Caco-2 (cell line): ENCODE measurements at regions not wholly inside any gene's neighbourhood (a gene's known extent, or its start where the extent isn't known, plus 50 kb on each side); places are given as distances from the start of the nearest gene placed in this dataset.

Source experiments
- BruUV-seq: library from RNA; stranded (reverse); fragments of 400-500 nt; replicated peaks from 2 replicates; lab custom pipeline; 2021; lab: Mats Ljungman, UMichigan
- CTCF ChIA-PET: fragments of 300-600 bp; sonication (Branson Sonifier 250); formaldehyde crosslinking; loops from one replicate; lab custom pipeline; 2022; ENCODE audit warnings: antibody characterized with exemption; lab: Charles Lee
- POLR2A ChIA-PET: fragments of 300-600 bp; sonication (Branson Sonifier 250); formaldehyde crosslinking; loops from one replicate; lab custom pipeline; 2022; ENCODE audit warnings: antibody characterized with exemption; lab: Charles Lee
- DNase-seq, 2 experiments: peaks; one replicate each; pipeline versions ENCODE4 v3.0.0 to v3.0.0-alpha.2; 2020 to 2022
- H3K27me3 ChIP-seq: replicated peaks from 2 replicates; pipeline ENCODE4 v1.6.0; 2011; ENCODE audit warnings: low read length; ENCODE audit not compliant: control insufficient read depth, insufficient read depth
- H3K36me3 ChIP-seq: 2 replicates; pipeline ENCODE4 v1.5.1; 2011; ENCODE audit warnings: low read length; ENCODE audit not compliant: control insufficient read depth, insufficient read depth
- H3K4me1 ChIP-seq: fragments of 250-450 bp; sonication (Bioruptor Pico); 2 replicates; pipeline ENCODE4 v1.5.1; 2020; ENCODE audit warnings: mild to moderate bottlenecking
- H3K4me3 ChIP-seq: 2 replicates; pipeline ENCODE4 v1.5.1; 2011; ENCODE audit warnings: low read depth, mild to moderate bottlenecking, control low read depth, low read length
- H3K9me3 ChIP-seq: fragments of 250-450 bp; sonication (Bioruptor Pico); 2 replicates; pipeline ENCODE4 v1.5.1; 2020; ENCODE audit warnings: mild to moderate bottlenecking, moderate library complexity
- H3K27ac Mint-ChIP-seq: one replicate; pipeline ENCODE4 v1.8.0; 2022; ENCODE audit warnings: mixed read lengths; ENCODE audit not compliant: unreplicated experiment
- H3K27me3 Mint-ChIP-seq: one replicate; pipeline ENCODE4 v1.8.0; 2022; ENCODE audit warnings: mixed read lengths; ENCODE audit not compliant: insufficient read depth, unreplicated experiment
- H3K36me3 Mint-ChIP-seq: one replicate; pipeline ENCODE4 v1.8.0; 2022; ENCODE audit warnings: mild to moderate bottlenecking, mixed read lengths; ENCODE audit not compliant: insufficient read depth, unreplicated experiment
- H3K4me1 Mint-ChIP-seq: one replicate; pipeline ENCODE4 v1.8.0; 2022; ENCODE audit warnings: low read depth, mixed read lengths; ENCODE audit not compliant: unreplicated experiment
- H3K4me3 Mint-ChIP-seq: one replicate; pipeline ENCODE4 v1.8.0; 2022; ENCODE audit warnings: mild to moderate bottlenecking, moderate library complexity, mixed read lengths; ENCODE audit not compliant: unreplicated experiment
- H3K9me3 Mint-ChIP-seq: one replicate; pipeline ENCODE4 v1.8.0; 2022; ENCODE audit warnings: mixed read lengths; ENCODE audit not compliant: unreplicated experiment
- CTCF ChIP-seq, 2 experiments: fragments of 200-600 bp in 1 of 2; IDR thresholded peaks; 1 replicate in 1 of 2; 2 replicates in 1 of 2; pipeline versions ENCODE4 v1.5.1 to v1.8.0; 2011 to 2022; ENCODE audit warnings: antibody characterized with exemption in 1 of 2, control low read depth in 1 of 2, inconsistent platforms in 1 of 2, low read depth in 1 of 2, low read length in 1 of 2, mild to moderate bottlenecking in 1 of 2, moderate library complexity in 1 of 2; ENCODE audit not compliant: insufficient read depth in 1 of 2, severe bottlenecking in 1 of 2, unreplicated experiment in 1 of 2
- intact Hi-C: fragments of 100-400 bp; cut with micrococcal nuclease; formaldehyde crosslinking; loops from one replicate; pipeline ENCODE4 v1.10.0; 2022; ENCODE audit not compliant: unreplicated experiment

GRCh38 chr4:154984616-154985015 is 203.5 kb downstream of the RBM46 start:
- Histone ChIP-seq H3K4me1 (no peaks in the 10 kb centered on the region), H3K9me3 (no peaks in the 10 kb centered on the region), H3K27me3 (no peaks in the 10 kb centered on the region), H3K4me3 (no peak overlapping the region), H3K36me3 (no peaks in the 10 kb centered on the region)
- Mint-ChIP-seq H3K27ac (no peak overlapping the region), H3K9me3 (no peaks in the 10 kb centered on the region), H3K27me3 (peaks cover 26% of the 10 kb centered on the region), H3K4me1 (no peaks in the 10 kb centered on the region), H3K36me3 (no peaks in the 10 kb centered on the region), H3K4me3 (no peak overlapping the region)
- intact Hi-C loops = loop anchor here (10.0 kb wide), 1 partner anchor 800 kb away; no protein-coding TSS in a partner anchor
- BruUV-seq = no TSS peak
- DNase-seq = no peak
- TF ChIP-seq CTCF (IDR thresholded peaks at IDR 0.05; ENCODE audit: insufficient read depth in 1 of 2, low read depth in 1 of 2, low read length in 1 of 2, severe bottlenecking in 1 of 2, unreplicated experiment in 1 of 2) = no peak
- ChIA-PET POLR2A (no interaction called here), CTCF (no interaction called here)

- TF ChIP-seq CTCF (IDR thresholded peaks at IDR 0.05; ENCODE audit: insufficient read depth in 1 of 2, low read depth in 1 of 2, low read length in 1 of 2, severe bottlenecking in 1 of 2, unreplicated experiment in 1 of 2) = no peak
- no peak for DNase-seq
- Histone ChIP-seq H3K27me3 (no peaks in the 10 kb centered on the region), H3K36me3 (no peaks in the 10 kb centered on the region), H3K4me1 (no peaks in the 10 kb centered on the region), H3K4me3 (no peak overlapping the region), H3K9me3 (no peaks in the 10 kb centered on the region)
- Mint-ChIP-seq H3K36me3 (no peaks in the 10 kb centered on the region), H3K9me3 (no peaks in the 10 kb centered on the region), H3K27me3 (peaks cover 22% of the 10 kb centered on the region), H3K4me3 (no peak overlapping the region), H3K4me1 (no peaks in the 10 kb centered on the region), H3K27ac (no peak overlapping the region)
- POLR2A ChIA-PET = no interaction called here
- BruUV-seq = no TSS peak
- CTCF ChIA-PET = no interaction called here
- intact Hi-C loops = loop anchor here (10.0 kb wide), 1 partner anchor 799 kb away; no protein-coding TSS in a partner anchor
These were observed 204.6 kb downstream of the RBM46 start for GRCh38 chr4:154985673-154986072.

GRCh38 chr4:154988511-154988910 is 207.4 kb downstream of the RBM46 start:
- POLR2A ChIA-PET = no interaction called here
- H3K9me3 Mint-ChIP-seq = no peaks in the 10 kb centered on the region
- no peaks in the 10 kb centered on the region for H3K36me3 ChIP-seq
- no peaks in the 10 kb centered on the region for H3K4me1 ChIP-seq
- no peak for TF ChIP-seq CTCF (IDR thresholded peaks at IDR 0.05; ENCODE audit: insufficient read depth in 1 of 2, low read depth in 1 of 2, low read length in 1 of 2, severe bottlenecking in 1 of 2, unreplicated experiment in 1 of 2)
- H3K27me3 Mint-ChIP-seq = peaks cover 17% of the 10 kb centered on the region
- no peaks in the 10 kb centered on the region for H3K36me3 Mint-ChIP-seq
- DNase-seq = no peak
- no TSS peak for BruUV-seq
- H3K4me1 Mint-ChIP-seq = no peaks in the 10 kb centered on the region
- no peaks in the 10 kb centered on the region for H3K27me3 ChIP-seq
- H3K4me3 ChIP-seq = no peak overlapping the region
- no peak overlapping the region for H3K27ac Mint-ChIP-seq
- H3K9me3 ChIP-seq = no peaks in the 10 kb centered on the region
- H3K4me3 Mint-ChIP-seq = no peak overlapping the region
- CTCF ChIA-PET = no interaction called here
- intact Hi-C loops = loop anchor here (10.0 kb wide), 1 partner anchor 796 kb away; no protein-coding TSS in a partner anchor
